ENCODE measurements at regions not wholly inside any gene's neighbourhood (a gene's known extent, or its start where the extent isn't known, plus 50 kb on each side); places are given as distances from the start of the nearest gene placed in this dataset.

- no peak overlapping the region for H3K27ac ChIP-seq (ENCODE audit: low read depth, low read length, poor library complexity, severe bottlenecking)
- TF ChIP-seq CTCF (conservative IDR thresholded peaks at IDR 0.05; ENCODE audit: low read depth, low read length) (no peak), EZH2 (IDR thresholded peaks at IDR 0.05; ENCODE audit: borderline replicate concordance, low read depth, low read length, poor library complexity, severe bottlenecking) (no peak)
- POLR2A ChIA-PET (ENCODE audit: low non-redundant PET): no interaction called here
- no peaks in the 10 kb centered on the region for H3K9me3 ChIP-seq (ENCODE audit: low read depth, low read length, poor library complexity, severe bottlenecking)
- H3K4me1 ChIP-seq (ENCODE audit: insufficient read depth, low read length, poor library complexity, severe bottlenecking): no peaks in the 10 kb centered on the region
- peaks cover 6% of the 10 kb centered on the region for H3K27me3 ChIP-seq (replicated peaks; ENCODE audit: insufficient read depth, low read depth, low read length, poor library complexity)
- no peak overlapping the region for H3K4me3 ChIP-seq (ENCODE audit: low read depth, low read length, poor library complexity, severe bottlenecking)
- intact Hi-C loops (cut with micrococcal nuclease; ENCODE audit: unreplicated experiment): no loop called here
- CTCF ChIA-PET: no interaction called here
- BruUV-seq (replicated peaks): no TSS peak
- H3K36me3 ChIP-seq (ENCODE audit: insufficient read depth, low read length, poor library complexity, severe bottlenecking): no peaks in the 10 kb centered on the region
- DNase-seq (ENCODE audit: low spot score): no peak
Measured at GRCh38 chr6:10122164-10122563, 292.7 kb downstream of the TFAP2A start.

- intact Hi-C loops (cut with micrococcal nuclease; ENCODE audit: unreplicated experiment): no loop called here
- no TSS peak for BruUV-seq (replicated peaks)
- H3K9me3 ChIP-seq (ENCODE audit: low read depth, low read length, poor library complexity, severe bottlenecking): no peaks in the 10 kb centered on the region
- no peak for DNase-seq (ENCODE audit: low spot score)
- no peaks in the 10 kb centered on the region for H3K36me3 ChIP-seq (ENCODE audit: insufficient read depth, low read length, poor library complexity, severe bottlenecking)
- H3K27me3 ChIP-seq (replicated peaks; ENCODE audit: insufficient read depth, low read depth, low read length, poor library complexity): no peaks in the 10 kb centered on the region
- H3K27ac ChIP-seq (ENCODE audit: low read depth, low read length, poor library complexity, severe bottlenecking): no peak overlapping the region
- no peak overlapping the region for H3K4me3 ChIP-seq (ENCODE audit: low read depth, low read length, poor library complexity, severe bottlenecking)
- ChIA-PET POLR2A (ENCODE audit: low non-redundant PET) (no interaction called here), CTCF (no interaction called here)
- no peak for TF ChIP-seq CTCF (conservative IDR thresholded peaks at IDR 0.05; ENCODE audit: low read depth, low read length)
- no peak for TF ChIP-seq EZH2 (IDR thresholded peaks at IDR 0.05; ENCODE audit: borderline replicate concordance, low read depth, low read length, poor library complexity, severe bottlenecking)
- no peaks in the 10 kb centered on the region for H3K4me1 ChIP-seq (ENCODE audit: insufficient read depth, low read length, poor library complexity, severe bottlenecking)
Measured at GRCh38 chr6:10112871-10113549, 301.9 kb downstream of the TFAP2A start.

GRCh38 chr6:10111975-10112374, 302.9 kb downstream of the TFAP2A start:
- no peak for DNase-seq (ENCODE audit: low spot score)
- Histone ChIP-seq H3K27me3 (replicated peaks; ENCODE audit: insufficient read depth, low read depth, low read length, poor library complexity) (no peaks in the 10 kb centered on the region), H3K4me3 (ENCODE audit: low read depth, low read length, poor library complexity, severe bottlenecking) (no peak overlapping the region), H3K9me3 (ENCODE audit: low read depth, low read length, poor library complexity, severe bottlenecking) (no peaks in the 10 kb centered on the region), H3K27ac (ENCODE audit: low read depth, low read length, poor library complexity, severe bottlenecking) (no peak overlapping the region), H3K4me1 (ENCODE audit: insufficient read depth, low read length, poor library complexity, severe bottlenecking) (no peaks in the 10 kb centered on the region), H3K36me3 (ENCODE audit: insufficient read depth, low read length, poor library complexity, severe bottlenecking) (no peaks in the 10 kb centered on the region)
- intact Hi-C loops (cut with micrococcal nuclease; ENCODE audit: unreplicated experiment): no loop called here
- BruUV-seq (replicated peaks): no TSS peak
- POLR2A ChIA-PET (ENCODE audit: low non-redundant PET): no interaction called here
- CTCF ChIA-PET: no interaction called here
- TF ChIP-seq CTCF (conservative IDR thresholded peaks at IDR 0.05; ENCODE audit: low read depth, low read length): no peak
- TF ChIP-seq EZH2 (IDR thresholded peaks at IDR 0.05; ENCODE audit: borderline replicate concordance, low read depth, low read length, poor library complexity, severe bottlenecking): no peak

All from A673 (cell line).